ENCODE measurements at regions not wholly inside any gene's neighbourhood (a gene's known extent, or its start where the extent isn't known, plus 50 kb on each side); places are given as distances from the start of the nearest gene placed in this dataset.

DNA sequence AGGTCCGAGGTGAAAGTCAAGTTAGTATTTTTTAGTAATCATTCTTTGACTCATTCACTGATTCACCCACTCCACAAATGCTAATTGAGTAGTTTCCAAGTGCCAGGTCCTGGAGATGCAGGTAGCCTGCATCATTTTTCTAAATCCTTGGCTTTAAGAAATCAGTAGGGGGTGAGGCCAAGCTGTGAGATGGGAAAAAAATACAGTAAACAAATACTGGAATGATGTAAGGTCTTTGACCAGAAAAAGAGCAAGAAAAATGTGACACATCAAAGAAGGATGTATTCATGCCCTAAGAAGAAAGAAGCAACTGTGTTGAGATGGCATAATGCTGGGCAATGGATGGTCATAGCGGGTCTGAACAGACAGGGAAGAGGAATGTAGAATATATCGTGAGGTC is 1386.6 kb downstream of the PCDH7 start:
- CTCF ChIA-PET (ENCODE audit: partially characterized antibody), result no interaction called here
- Histone ChIP-seq H3K18ac (ENCODE audit: extremely low read depth, low read length) (no peak overlapping the region), H3K14ac (ENCODE audit: insufficient read length) (no peak overlapping the region), H2BK12ac (ENCODE audit: low read depth, low read length) (no peak overlapping the region), H3K23ac (ENCODE audit: insufficient read length) (no peak overlapping the region), H2BK5ac (ENCODE audit: low read depth, low read length) (no peak overlapping the region), H3K4me2 (ENCODE audit: insufficient read depth in 1 of 2, low read depth in 2 of 2, low read length in 2 of 2) (no peak overlapping the region), H3K4ac (replicated peaks; ENCODE audit: insufficient read length, low read depth, low read length) (no peak overlapping the region), H3K9ac (replicated peaks in 1 of 4; ENCODE audit: extremely low read depth in 1 of 4, low read depth in 3 of 4, low read length in 3 of 4) (no peak overlapping the region), H2AFZ (ENCODE audit: low read length) (no peak overlapping the region), H2BK15ac (ENCODE audit: low read length) (no peak overlapping the region), H3K4me1 (replicated peaks in 1 of 4; ENCODE audit: control insufficient read depth in 3 of 4, insufficient read depth in 4 of 4, low read length in 3 of 4) (no peaks in the 10 kb centered on the region), H2AK5ac (ENCODE audit: low read depth, low read length) (no peak overlapping the region), H3K79me1 (ENCODE audit: low read depth, low read length) (no peaks in the 10 kb centered on the region), H3K79me2 (ENCODE audit: control insufficient read depth in 1 of 2, insufficient read depth in 2 of 2, low read length in 2 of 2) (no peaks in the 10 kb centered on the region), H3K27me3 (replicated peaks in 1 of 4; ENCODE audit: control insufficient read depth in 3 of 4, extremely low read depth in 1 of 4, insufficient read depth in 3 of 4, low read length in 3 of 4) (no peaks in the 10 kb centered on the region), H3K36me3 (ENCODE audit: control insufficient read depth in 2 of 4, insufficient read depth in 4 of 4, low read length in 3 of 4) (no peaks in the 10 kb centered on the region), H4K20me1 (replicated peaks in 1 of 2; ENCODE audit: control insufficient read depth in 1 of 2, insufficient read depth in 2 of 2, low read length in 2 of 2) (no peaks in the 10 kb centered on the region), H4K8ac (ENCODE audit: extremely low read depth, insufficient read depth, low read length) (no peak overlapping the region), H4K91ac (replicated peaks; ENCODE audit: insufficient read length, low read length) (no peak overlapping the region), H2BK20ac (ENCODE audit: low read length) (no peak overlapping the region), H3K23me2 (ENCODE audit: low read depth, low read length) (no peaks in the 10 kb centered on the region), H3K27ac (ENCODE audit: low read depth, low read length) (no peak overlapping the region), H3K9me3 (ENCODE audit: insufficient read depth in 2 of 2, low read depth in 1 of 2, low read length in 1 of 2) (no peaks in the 10 kb centered on the region), H3K4me3 (ENCODE audit: extremely low read depth in 1 of 4, insufficient read depth in 2 of 4, low read depth in 3 of 4, low read length in 4 of 4) (no peak overlapping the region), H2BK120ac (replicated peaks; ENCODE audit: low read depth, low read length) (no peak overlapping the region), H4K5ac (ENCODE audit: insufficient read length, low read depth, low read length) (no peak overlapping the region), H3K56ac (replicated peaks; ENCODE audit: insufficient read length, low read depth, low read length) (no peak overlapping the region)
- FAIRE-seq (no peak), DNase-seq (ENCODE audit: low read depth in 1 of 2, low spot score in 2 of 2) (no peak)
- POLR2A ChIA-PET (ENCODE audit: partially characterized antibody), result no interaction called here
- 94% methylated on average over 3 of the region's 3 CpGs; no CpG with 5 or more reads in 1 of the 2 experiments for WGBS, 2 experiments (ENCODE audit: extremely low coverage in 1 of 2, insufficient coverage in 1 of 2, insufficient read length in 1 of 2, insufficient replicate concordance in 2 of 2, low coverage in 1 of 2, low lambda C conversion rate in 2 of 2, missing lambda C conversion rate in 1 of 2)
- TF ChIP-seq EZH2 (IDR thresholded peaks at IDR 0.05; ENCODE audit: low read depth, low read length, severe bottlenecking), result no peak
- TF ChIP-seq SIX5 (IDR thresholded peaks at IDR 0.05; ENCODE audit: low read depth, low read length), result no peak
- no peak for TF ChIP-seq TBP (IDR thresholded peaks at IDR 0.05; ENCODE audit: low read depth, low read length)
- TF ChIP-seq SAP30 (IDR thresholded peaks at IDR 0.05; ENCODE audit: insufficient read depth, insufficient replicate concordance, low read length), result no peak
- no peak for TF ChIP-seq TAF1 (IDR thresholded peaks at IDR 0.05; ENCODE audit: low read depth, low read length)
- TF ChIP-seq, protein P1, sequence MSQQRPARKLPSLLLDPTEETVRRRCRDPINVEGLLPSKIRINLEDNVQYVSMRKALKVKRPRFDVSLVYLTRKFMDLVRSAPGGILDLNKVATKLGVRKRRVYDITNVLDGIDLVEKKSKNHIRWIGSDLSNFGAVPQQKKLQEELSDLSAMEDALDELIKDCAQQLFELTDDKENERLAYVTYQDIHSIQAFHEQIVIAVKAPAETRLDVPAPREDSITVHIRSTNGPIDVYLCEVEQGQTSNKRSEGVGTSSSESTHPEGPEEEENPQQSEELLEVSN (IDR thresholded peaks at IDR 0.05), result no peak
- TF ChIP-seq RBBP5 (IDR thresholded peaks at IDR 0.05; ENCODE audit: borderline replicate concordance, low read depth, low read length), result no peak
- TF ChIP-seq JUN (IDR thresholded peaks at IDR 0.05; ENCODE audit: low read depth, low read length), result no peak
- no peak for TF ChIP-seq CBX8 (IDR thresholded peaks at IDR 0.05; ENCODE audit: borderline replicate concordance, low read depth, low read length)
